Ramos (cell line): ENCODE measurements at regions not wholly inside any gene's neighbourhood (a gene's known extent, or its start where the extent isn't known, plus 50 kb on each side); places are given as distances from the start of the nearest gene placed in this dataset.
"Not testable (repeated sequence)": the region's sequence is repeated elsewhere in the genome, so short reads cannot be mapped to it uniquely, and the experiment has no call there.

Experiments used
- in situ Hi-C: fragments of 300-500 bp; cut with MboI; formaldehyde crosslinking; loops from one replicate; pipeline ENCODE4 v1.14.3; 2022; ENCODE audit warnings: low sequenced_read_pairs; ENCODE audit not compliant: unreplicated experiment

DNA sequence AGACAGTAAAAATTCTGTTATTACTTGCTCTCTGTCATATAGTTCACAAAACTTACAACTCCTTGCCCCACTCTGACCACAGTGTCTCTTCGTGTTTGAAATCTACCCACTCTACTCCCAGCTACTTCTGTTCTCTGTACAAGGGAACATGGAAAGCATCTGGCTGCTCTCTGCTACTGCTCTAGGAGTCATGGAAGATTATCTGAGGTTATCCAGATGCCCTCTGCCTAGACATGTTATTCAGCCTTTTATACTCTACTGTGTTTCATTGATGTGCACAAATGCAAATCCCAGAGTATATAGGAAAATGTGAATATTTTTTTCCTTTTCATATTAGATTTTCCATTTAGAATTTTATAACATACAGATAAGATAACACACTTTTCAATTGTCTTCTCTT is 1525.6 kb downstream of the MAT2B start:
- in situ Hi-C loops, result no loop called here

DNA sequence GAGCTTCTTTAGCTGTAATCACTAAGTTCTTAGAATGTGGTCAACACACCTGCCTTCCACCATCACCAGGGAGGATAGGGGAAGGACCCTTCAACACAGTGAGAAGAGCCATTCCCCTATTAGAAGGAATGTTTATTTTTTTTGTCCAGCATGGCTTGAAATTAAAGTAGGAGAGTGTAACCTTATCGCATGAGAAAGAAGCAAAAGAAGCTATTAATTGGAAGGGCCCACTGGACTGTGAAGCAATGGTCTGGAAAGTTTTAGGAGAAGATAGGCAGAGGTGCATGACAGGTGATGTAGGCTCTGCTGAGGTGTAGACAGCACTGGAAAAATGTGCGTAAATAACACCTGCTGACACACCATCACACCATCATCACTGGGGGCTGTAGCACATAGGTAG is 1526.0 kb downstream of the MAT2B start:
- in situ Hi-C loops, result no loop called here

DNA sequence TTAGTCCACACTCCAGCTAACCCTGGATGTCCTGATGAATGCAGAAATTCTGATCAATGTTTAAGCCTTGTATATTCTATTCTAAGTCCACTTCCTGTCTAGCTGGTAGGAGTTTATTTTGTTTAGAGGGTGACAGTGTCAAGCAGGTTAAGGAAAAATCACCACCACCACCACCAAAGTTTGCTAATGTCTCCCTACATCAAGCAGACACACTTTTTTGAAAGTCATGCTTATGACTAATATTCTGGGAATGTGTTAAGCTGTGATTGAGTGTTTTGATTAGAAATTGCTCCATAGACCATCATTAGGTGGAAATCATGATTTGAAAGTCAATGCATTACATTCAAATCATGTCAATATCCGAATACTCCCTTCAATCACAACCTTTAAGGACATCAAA is 1530.1 kb downstream of the MAT2B start:
- in situ Hi-C loops, result no loop called here

DNA sequence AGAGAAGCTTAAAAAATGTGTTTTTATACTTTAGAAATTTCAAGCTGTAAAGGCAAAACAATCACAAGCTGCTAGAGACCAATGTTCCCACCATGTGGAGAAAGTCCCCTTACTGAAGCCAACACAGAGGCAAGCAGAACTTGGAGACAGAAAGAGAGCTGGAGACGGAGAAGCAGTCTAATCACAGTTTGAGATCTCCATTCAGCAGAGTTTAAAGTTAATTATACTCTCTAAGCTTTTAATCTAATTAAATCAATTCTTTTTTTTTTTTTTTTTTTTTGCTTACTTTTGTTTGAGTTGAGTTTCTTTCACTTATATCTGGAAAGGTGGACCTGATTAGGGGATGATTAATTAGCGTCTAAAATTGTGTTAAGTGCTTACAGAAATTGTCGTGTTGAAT is 1534.3 kb downstream of the MAT2B start:
- in situ Hi-C loops, result no loop called here

DNA sequence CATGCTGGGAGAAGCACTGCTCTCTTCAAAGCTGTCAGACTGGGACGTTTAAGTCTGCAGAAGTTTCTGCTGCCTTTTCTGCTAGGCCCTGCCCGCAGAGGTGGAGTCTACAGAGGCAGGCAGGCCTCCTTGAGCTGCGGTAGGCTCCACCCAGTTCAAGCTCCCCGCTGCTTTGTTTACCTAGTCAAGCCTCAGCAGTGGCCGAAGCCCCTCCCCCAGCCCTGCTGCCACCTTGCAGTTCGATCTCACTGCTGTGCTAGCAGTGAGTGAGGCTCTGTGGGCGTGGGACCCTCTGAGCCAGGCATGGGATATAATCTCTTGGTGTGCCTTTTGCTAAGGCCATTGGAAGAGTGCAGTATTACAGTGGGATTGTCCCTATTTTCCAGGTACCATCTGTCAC is 1540.5 kb downstream of the MAT2B start:
- in situ Hi-C loops, result not testable (repeated sequence)

DNA sequence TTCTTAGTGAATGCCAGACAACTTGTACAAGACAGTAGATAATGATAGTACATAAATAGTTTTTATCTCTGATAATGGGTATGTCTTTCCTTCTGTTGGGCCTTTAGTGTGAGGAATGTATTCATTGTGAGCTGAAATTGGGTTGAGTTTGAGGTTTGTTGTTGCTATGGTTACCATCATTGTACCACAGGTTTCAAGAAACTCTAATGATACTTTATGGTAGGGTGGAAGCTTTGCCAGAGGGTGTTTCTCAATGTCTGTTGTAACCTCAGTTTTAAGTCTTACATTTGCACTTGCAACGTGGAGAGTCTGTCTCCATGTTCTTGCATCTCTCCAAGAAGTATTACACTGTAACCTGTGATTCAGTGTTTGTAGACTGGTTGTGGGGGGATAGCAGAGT is 1550.1 kb downstream of the MAT2B start:
- in situ Hi-C loops, result no loop called here

DNA sequence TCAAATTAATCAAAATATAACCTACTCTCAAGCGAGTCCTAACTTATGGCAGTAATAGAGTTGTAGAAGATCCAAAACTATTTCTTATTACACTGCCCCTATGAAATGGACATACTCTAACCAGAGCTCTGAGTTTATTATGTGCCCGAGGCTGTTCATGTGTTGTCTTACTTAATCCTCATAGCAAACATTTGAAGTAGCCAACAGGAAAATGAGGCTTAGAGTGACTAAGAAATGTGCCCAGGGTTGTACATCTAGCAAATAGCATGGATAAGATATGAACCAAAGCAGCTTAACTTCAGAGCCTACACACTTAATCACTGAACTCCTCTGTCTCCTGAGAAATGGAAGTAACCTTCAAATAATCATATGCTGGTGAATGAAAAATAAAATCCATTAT is 1551.7 kb downstream of the MAT2B start:
- in situ Hi-C loops, result no loop called here

DNA sequence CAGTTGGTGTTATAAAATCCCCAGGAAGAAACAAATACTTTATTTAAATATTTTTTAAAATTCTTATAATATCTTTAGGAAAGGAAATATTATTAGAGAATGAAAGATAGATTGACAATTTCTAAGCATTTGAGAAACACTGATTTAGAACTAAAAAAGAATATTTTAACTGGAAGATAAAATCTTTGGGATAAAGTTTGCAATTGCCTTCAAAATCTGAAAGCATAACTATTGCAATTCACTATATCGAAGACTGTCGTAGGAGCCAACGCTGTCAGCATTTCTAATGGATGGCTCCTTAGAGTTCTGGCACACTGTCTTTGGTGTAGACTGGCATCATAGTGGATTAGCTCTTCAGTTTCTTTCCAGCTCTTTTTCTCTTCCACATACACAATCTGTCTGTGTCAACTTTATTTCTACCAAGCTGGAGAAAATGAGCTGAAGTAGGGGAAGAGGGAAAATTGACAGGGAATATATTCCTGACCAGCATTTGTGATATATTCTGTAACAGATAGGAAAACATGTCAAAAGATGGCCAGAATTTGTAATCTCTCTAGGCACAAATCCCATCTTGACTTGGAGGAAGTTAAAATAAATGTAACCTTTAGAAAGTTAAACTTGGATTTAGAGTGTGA is 1561.4 kb downstream of the MAT2B start:
- in situ Hi-C loops, result no loop called here

DNA sequence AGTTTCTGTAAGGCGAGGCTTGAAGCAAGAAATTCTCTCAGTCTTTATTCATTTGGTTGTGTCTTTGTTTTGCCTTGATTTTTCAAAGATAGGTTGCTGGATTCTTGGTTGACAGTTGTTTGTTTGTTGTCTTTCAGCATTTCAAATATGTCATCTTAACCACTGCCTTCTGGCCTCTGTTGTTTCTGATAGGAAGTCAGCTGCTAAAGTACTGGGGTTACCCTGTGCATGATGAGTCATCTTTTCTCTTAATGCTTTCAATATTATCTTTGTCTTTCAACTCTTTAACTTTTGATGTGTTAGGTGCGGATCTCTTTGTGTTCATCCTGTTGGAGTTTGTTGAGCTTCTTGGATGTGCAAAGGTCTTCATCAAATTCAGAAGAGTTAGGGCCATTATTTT is 1571.3 kb downstream of the MAT2B start:
- in situ Hi-C loops, result no loop called here

DNA sequence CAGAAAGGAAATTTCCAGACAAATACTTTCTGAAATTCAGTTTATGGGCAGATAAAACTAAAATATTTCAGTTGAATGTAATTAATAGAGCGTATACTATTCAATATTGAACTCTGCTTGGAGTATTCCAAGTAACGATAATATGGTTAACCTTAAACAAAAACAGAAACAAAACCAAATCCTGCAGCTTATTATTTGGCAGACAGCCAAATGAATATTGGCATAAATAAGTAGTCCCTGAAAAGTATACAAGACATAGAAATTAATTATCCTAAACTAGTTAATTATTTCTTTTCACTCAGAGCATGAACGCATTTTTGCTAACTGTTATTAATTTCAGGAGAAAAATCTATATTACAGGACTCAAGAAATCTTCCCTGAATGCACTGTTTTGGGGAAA is 1574.0 kb downstream of the MAT2B start:
- in situ Hi-C loops, result no loop called here

DNA sequence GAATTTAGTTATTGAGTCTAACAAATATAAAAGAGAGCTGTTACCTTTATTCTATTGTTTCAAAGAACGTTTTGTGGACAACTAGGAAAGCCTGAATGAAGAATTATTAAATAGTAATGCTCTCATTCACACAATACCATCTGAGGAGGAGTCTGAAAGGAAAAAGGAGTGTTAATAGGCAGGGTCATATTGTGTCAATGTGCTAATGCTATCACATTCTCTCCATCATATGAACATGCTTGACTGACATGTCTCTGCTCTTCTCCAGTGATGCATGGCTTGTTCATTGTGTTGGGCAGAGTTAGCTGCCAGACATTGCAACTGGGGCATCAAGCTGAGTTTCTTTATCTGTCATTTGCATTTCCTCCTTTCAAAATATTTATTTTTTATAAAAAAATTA is 1578.0 kb downstream of the MAT2B start:
- in situ Hi-C loops, result no loop called here

DNA sequence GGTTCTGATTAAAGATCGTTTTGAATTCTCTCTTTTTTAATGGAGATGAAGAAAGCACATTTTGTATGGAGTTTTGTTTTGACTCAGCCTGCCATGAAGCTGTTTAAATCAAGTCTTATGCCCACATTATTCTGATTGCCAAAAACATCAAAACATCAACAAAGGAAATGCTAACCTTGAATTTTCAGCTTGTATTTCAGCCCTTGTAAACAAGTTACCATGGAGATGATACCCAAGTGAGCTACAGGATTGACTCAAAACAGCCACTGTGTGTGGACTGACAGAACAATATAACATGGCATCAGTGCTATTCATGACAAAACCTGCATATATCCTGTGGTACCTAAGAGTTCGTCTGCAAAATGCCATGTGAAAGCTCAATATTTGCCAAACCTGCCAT is 1581.0 kb downstream of the MAT2B start:
- in situ Hi-C loops, result no loop called here

DNA sequence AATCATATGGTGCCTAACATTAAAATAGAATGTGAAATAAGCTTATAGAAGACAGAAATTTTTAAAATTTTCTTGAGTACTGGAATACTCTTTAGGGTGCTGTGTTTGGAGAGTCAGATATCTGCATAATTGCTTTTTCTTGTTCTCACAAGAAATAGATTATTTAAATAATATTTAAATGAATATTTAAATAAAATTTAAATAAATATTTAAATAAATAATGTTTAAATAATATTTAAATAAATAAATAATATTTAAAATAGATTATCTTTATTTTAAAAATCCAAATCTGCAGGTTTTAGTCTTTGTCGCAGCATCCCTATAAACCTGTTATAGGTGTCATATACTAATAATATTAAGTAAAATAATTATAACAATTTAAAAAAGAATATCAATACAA is 1589.4 kb downstream of the MAT2B start:
- in situ Hi-C loops, result no loop called here

DNA sequence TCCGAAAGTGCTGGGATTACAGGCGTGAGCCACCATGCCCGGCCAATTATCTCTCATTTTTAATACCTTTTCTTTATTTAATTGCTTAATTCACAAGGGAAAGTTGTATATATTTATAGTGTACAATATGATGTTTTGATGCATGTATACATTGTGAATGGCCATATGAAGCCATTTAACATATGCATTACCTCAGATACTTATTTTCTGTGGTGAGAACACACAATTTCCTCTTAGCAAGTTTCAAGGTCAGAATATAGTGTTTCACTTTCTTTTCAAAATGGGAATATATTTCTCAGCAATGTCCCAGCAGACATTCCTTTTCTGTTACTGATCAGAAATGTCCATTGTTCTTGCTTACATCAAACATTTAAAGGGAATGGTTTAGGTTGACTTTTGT is 1596.3 kb downstream of the MAT2B start:
- in situ Hi-C loops, result no loop called here

DNA sequence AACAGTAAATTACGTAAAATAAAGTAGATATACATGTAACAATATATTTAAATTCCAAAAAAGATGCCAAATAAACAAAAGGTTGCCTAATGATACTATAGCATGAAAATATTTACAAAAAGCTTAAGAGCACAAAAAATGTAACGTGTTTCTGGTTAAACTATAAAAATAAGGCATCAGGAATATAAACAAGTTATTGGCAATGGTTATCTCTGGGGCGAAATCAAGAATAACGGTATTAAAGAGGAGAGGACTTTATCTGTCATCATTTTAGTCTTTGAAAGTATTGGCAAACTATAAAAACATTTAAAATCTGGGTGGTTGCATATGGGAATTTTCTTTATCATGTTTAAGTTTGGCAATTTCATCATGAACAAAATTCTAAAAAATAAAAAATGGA is 1599.2 kb downstream of the MAT2B start:
- in situ Hi-C loops, result no loop called here

DNA sequence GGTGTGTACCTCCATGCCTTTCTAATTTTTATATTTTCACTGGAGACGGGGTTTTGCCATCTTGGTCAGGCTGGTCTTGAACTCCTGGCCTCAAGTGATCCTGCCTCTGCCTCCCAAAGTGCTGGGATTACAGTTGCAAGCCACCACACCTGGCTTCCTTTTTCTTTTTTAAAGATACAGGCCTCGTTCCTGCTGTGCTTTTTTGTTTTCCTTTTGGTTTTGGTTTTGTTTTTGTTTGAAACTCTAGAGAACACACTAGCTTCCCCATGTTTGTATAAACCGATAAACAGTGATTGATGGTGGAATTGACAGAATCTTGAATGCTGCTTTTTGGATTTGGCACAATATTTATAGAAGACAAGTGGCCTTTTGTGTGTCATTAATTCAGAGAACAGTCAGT is 1603.4 kb downstream of the MAT2B start:
- in situ Hi-C loops, result no loop called here

DNA sequence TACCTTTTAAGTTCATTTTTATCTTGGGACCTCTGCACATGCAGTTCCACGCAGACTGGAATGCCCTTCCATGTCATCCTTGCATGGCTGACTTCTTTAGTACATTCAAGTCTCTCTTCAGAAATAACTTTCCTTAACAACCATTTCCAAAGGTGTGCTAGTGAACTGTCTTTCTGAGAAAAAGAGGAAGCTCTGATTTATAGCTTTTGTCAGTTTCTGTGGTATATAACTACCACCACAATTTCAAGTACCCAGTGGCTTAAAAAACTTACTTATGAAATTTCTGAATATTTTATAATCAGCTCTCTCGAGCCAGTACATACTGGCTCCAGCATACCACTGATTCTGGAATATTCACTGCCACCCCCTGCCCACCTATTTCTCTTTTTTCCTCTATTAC is 1613.8 kb downstream of the MAT2B start:
- in situ Hi-C loops, result no loop called here

DNA sequence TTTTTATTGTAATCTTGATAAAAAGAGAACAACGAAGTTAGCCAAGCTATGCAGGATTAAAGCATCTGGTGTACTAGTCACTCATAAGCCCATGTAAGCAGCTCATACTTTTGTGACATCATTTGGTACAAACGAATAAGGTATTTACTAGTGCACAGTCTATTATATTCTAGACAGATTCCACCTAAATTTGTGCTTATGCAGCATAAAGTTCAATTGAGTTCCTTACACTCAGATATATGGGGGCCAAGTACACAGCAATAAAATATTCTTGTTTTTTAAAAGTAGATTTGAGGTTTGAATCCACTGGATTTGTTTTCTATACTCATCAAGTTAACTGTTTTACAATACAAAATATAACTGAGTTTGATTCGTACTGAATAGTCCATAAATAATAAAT is 1621.2 kb downstream of the MAT2B start:
- in situ Hi-C loops, result no loop called here

DNA sequence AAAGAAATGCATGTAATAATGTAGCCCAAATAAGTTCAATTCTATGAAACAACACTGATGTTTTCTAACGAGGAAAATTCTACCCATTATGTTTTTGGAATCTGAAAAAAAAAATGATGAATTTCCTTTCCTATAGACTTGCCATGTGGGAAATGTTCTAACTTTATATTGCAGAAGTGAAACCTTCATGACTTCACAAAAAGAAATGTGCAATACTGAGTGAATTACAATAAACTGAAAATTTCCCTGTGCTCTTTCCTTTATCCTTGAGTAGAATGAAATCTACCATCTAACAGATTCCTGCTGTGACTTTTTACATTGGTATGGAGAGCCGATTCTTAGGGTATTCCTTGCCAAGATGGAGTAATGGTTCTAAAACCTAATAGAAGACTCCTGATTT is 1622.5 kb downstream of the MAT2B start:
- in situ Hi-C loops, result no loop called here

DNA sequence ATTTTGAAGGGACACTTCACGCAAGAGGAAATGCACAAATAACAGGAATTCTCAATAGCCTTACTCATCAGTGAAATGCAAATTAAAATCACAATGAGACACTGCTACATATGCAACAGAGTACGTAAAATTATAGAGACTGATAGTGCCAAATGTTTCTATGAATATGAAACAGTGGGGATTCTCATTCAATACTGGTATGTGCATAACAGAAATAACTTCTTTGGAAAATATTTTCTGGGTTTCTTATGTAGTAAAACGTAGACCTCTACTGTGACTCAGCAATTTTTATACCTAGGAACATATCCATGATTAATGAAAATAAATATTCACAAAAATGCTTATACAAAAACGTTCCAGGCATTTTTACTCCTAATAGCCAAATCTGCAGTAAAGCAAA is 1625.2 kb downstream of the MAT2B start:
- in situ Hi-C loops, result no loop called here

DNA sequence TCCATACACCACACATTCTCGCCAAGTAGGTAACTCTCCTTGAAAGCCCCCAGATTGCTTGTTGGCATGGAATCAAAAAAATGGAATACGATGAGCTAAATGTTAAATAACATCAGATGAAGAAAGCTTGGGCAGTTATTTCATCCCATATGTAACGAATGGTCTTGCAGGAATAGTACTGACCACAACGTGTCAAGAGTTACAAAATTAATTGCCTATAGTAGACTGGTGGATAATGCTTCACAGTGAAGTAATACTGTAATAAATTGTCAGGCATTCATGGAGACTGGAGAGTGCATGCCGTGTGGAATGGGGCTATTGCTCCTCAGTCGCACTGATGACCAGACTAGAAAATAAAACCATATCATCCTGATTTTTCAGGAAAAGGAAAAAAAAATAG is 1628.7 kb downstream of the MAT2B start:
- in situ Hi-C loops, result no loop called here

DNA sequence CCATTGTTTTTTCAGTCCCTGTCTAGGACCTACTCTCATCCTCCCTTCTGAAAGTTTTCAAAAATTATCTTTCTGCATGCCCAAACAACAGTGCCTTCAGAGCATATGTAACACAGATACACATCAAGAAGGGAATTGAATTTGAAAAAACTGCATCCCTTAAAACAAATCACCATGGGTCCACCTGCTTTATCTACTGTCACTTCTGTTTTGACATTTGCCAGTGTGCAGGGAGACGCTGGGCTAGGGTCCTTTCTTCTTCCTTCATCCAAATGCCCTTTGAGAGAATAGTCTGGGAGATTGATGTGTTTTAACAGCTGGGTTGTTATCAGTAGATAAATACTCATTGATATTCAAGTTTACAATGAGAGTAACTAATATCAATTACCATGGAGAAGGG is 1630.1 kb downstream of the MAT2B start:
- in situ Hi-C loops, result no loop called here

DNA sequence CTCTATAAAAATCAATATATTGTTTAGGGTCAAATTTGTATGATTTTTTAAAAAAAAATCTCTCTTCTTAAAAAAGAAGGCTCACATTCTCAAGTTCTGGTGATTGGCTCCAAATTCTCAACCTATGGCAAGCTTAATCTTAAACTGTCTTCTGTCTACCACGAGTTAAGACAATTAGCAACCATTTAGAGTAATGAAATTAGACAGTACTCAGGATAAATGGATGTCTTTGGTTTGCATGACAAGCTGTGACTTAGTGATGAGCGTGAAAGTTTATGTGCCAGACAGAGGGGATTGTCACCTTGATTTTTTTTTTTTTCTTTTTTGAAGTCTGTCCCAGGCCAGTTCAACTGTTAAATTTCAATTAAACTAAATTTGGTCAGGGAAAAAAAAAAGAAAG is 1632.3 kb downstream of the MAT2B start:
- in situ Hi-C loops, result no loop called here
